ENCODE measurements at regions not wholly inside any gene's neighbourhood (a gene's known extent, or its start where the extent isn't known, plus 50 kb on each side); places are given as distances from the start of the nearest gene placed in this dataset.
"Not testable (repeated sequence)": the region's sequence is repeated elsewhere in the genome, so short reads cannot be mapped to it uniquely, and the experiment has no call there.

DNA sequence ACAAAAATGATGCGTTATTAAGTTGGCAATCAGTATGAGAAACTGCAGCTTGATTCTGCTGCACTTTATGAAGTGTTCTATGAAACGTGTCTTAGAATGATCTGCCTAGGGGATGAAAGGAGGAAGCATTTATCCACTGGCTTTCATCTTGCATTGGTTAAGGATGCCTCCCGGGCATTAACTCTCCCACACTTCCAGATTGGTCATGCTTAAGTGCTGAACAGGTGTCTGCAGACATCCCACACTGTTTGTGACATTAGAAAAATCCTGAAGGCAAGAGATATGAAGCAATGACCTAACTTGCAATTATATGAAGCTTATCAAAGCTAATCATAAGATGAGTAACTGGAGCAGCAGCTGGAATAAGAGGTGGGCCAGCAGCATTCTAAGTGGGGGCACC lies 437.3 kb downstream of the NSUN3 start:
- POLR2A ChIA-PET: no interaction called here
- CTCF ChIA-PET: no interaction called here
- no peaks in the 10 kb centered on the region for H3K4me1 Mint-ChIP-seq (ENCODE audit: low read depth)
- no peak overlapping the region for H3K4me3 Mint-ChIP-seq
- no peaks in the 10 kb centered on the region for H3K27me3 Mint-ChIP-seq
- no peak for DNase-seq
- intact Hi-C loops (cut with micrococcal nuclease): no loop called here
- H3K9me3 Mint-ChIP-seq: peaks cover 4% of the 10 kb centered on the region
- H3K27ac Mint-ChIP-seq: no peak overlapping the region
- H3K36me3 Mint-ChIP-seq: no peaks in the 10 kb centered on the region

DNA sequence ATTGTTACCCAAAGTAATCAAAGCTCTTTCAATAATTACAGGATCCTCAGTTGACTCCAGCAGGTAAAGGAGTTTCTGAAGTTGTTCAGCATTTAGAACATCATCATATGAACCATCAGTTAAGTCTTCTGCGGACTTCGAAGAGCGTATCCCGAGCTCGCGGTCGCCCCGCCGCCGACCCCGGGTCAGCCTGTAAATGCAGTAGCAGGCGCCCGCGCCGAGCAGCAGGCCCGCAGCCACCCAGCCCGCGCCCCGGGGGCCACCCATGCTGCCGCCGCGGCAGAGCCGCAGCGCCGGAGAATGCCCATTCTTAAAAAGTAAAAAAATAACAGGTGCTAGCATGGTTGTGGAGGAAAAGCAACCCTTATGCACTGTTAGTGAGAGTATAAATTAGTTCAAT lies 444.5 kb downstream of the NSUN3 start:
- H3K9me3 Mint-ChIP-seq; DNase-seq; H3K27me3 Mint-ChIP-seq; intact Hi-C loops (cut with micrococcal nuclease); H3K4me3 Mint-ChIP-seq; H3K36me3 Mint-ChIP-seq; CTCF ChIA-PET; H3K27ac Mint-ChIP-seq; H3K4me1 Mint-ChIP-seq (ENCODE audit: low read depth); POLR2A ChIA-PET: not testable (repeated sequence)

DNA sequence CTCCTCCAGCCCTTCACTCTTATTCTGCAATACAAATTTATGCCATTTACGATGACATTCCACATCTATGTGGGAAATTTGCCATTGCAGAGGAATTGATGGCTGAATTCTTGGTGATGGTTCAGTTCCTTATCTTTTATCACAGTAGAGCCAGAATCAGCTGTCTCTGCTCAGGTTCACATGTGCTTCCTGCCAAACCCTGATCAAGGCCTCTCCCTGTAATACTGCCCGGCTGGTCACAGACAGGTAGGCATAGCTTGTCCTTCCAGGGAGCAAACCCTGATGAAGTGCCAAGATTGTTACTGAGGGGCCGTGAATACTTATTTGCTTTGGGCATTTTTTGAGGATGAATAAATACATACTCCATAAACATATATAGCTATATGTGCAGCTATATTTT lies 450.0 kb downstream of the NSUN3 start:
- CTCF ChIA-PET: no interaction called here
- Mint-ChIP-seq H3K4me1 (ENCODE audit: low read depth) (no peaks in the 10 kb centered on the region), H3K36me3 (no peaks in the 10 kb centered on the region), H3K27me3 (no peaks in the 10 kb centered on the region), H3K27ac (no peak overlapping the region), H3K9me3 (no peaks in the 10 kb centered on the region), H3K4me3 (no peak overlapping the region)
- intact Hi-C loops (cut with micrococcal nuclease): no loop called here
- POLR2A ChIA-PET: no interaction called here
- DNase-seq: no peak

DNA sequence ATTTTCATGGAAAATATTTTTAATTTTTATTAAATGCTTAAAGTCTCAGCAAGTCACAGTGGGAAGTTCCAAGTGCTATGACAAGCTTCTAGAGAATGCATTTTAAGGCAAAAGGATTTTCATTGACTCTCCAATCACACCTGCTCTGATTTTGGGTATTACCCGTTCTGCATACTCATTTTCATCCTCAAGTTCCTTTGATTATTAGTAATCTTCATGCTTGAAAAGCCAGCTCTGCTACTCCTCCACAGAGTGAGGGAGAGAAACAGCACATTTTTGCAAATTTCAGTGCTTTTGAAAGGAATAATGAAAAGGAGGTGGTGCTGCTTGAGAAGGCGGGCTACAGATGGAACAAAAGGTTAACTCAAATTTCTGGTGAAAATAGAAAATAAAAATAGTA lies 450.7 kb downstream of the NSUN3 start:
- Mint-ChIP-seq H3K4me1 (ENCODE audit: low read depth) (no peaks in the 10 kb centered on the region), H3K4me3 (no peak overlapping the region), H3K27me3 (no peaks in the 10 kb centered on the region), H3K27ac (no peak overlapping the region), H3K36me3 (no peaks in the 10 kb centered on the region), H3K9me3 (no peaks in the 10 kb centered on the region)
- intact Hi-C loops (cut with micrococcal nuclease): no loop called here
- POLR2A ChIA-PET: no interaction called here
- no peak for DNase-seq
- CTCF ChIA-PET: no interaction called here

DNA sequence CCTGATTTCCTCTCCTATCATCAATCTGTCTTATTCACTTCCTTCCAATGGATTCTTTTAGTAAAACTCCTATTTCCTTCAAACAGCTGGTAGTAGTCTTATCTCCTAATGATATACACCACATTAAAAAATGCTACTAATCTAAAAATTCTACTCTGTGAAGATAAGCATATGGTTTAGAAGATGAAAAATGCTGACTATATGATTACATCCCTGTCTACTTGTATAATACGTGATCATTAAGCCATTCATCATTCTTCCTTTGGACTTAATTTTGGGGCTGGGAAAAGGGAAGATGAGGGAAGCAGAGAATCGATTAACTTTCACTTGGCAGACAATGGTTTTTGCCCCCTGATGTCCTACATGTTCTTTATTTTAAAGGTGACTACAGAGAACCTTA lies 453.1 kb downstream of the NSUN3 start:
- H3K9me3 Mint-ChIP-seq: no peaks in the 10 kb centered on the region
- no peaks in the 10 kb centered on the region for H3K4me1 Mint-ChIP-seq (ENCODE audit: low read depth)
- H3K36me3 Mint-ChIP-seq: no peaks in the 10 kb centered on the region
- H3K27me3 Mint-ChIP-seq: no peaks in the 10 kb centered on the region
- DNase-seq: no peak
- no peak overlapping the region for H3K27ac Mint-ChIP-seq
- CTCF ChIA-PET: no interaction called here
- H3K4me3 Mint-ChIP-seq: no peak overlapping the region
- intact Hi-C loops (cut with micrococcal nuclease): no loop called here
- POLR2A ChIA-PET: no interaction called here

DNA sequence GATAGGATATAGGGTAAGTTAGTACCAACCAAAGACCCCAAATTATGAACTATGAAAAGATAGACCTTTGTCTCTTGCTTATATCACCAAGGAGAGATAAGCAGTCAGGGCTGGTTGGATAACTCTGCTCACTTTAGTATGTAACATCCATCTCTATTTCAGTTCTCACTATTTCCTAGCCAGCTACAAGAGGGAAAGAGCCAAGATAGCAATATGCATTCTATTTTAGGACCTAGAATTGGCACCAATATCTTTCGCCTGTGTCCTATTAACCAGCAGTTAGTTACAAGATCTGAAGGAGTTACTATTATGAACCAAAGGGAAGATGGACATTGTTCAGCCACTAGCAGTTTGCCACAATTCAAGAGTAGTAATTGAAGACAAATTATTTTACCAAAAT lies 457.5 kb downstream of the NSUN3 start:
- no peaks in the 10 kb centered on the region for H3K36me3 Mint-ChIP-seq
- intact Hi-C loops (cut with micrococcal nuclease): no loop called here
- H3K4me3 Mint-ChIP-seq: no peak overlapping the region
- H3K4me1 Mint-ChIP-seq (ENCODE audit: low read depth): no peaks in the 10 kb centered on the region
- H3K27ac Mint-ChIP-seq: no peak overlapping the region
- no peak for DNase-seq
- ChIA-PET CTCF (no interaction called here), POLR2A (no interaction called here)
- no peaks in the 10 kb centered on the region for H3K9me3 Mint-ChIP-seq
- H3K27me3 Mint-ChIP-seq: no peaks in the 10 kb centered on the region

DNA sequence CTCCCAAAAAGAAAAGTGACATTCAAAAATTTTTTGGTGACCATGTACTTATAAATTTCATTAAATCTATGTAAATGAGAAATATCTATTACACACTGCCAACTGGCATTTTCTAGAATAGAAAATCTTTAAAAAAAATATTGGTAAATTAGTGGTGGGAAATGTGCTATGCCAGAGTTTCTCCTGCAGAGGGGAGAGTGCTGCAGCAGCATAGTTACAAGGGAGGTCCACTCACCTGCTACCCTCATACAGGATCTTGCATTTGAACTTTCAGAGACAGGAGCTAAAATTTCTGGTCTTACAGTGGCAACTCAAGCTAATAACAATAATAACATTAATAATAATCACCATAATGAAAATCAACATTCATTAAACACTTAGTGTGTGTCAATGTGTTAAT lies 459.6 kb downstream of the NSUN3 start:
- H3K36me3 Mint-ChIP-seq: no peaks in the 10 kb centered on the region
- H3K9me3 Mint-ChIP-seq: no peaks in the 10 kb centered on the region
- no peak overlapping the region for H3K27ac Mint-ChIP-seq
- H3K27me3 Mint-ChIP-seq: no peaks in the 10 kb centered on the region
- no peaks in the 10 kb centered on the region for H3K4me1 Mint-ChIP-seq (ENCODE audit: low read depth)
- CTCF ChIA-PET: no interaction called here
- intact Hi-C loops (cut with micrococcal nuclease): no loop called here
- POLR2A ChIA-PET: no interaction called here
- H3K4me3 Mint-ChIP-seq: no peak overlapping the region
- no peak for DNase-seq

DNA sequence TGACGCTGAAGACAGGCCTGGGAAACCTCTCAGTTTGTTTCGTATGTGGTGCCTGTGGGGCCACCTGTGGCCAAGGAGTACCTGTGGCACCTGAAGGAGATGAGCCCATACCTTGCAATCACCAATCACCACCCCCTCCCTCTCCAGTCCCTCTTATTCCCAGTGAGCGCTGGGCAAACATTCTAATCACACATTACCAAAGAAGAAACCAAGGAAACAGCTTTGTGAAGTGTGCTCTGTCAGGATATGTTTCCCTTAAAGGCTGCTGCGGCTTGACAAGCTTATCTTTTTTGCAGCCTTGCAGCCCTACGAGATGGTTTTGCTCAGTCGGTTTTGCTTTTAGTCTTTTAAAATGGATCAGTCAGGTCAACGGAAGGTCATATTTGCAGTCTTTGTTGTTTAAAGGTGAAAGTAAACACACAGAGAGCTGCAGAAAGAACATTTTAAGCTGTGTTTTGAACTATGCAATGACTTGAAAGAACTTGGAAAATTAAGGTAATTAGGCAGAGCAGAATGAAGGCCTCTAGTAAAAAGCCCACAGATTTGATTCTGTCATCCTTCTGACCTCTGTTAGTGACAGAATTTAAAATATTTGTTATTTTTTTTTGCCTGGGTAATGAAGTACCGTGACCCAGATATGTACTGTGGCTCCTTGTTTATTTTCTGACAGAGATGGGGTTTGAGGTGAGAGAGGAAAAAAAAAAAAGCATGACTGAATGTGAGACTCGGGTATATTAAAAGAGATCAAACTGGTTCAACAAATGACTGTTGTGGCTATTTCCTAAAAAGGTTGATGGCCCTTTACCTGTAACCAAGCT lies 461.4 kb downstream of the NSUN3 start:
- Mint-ChIP-seq H3K36me3 (no peaks in the 10 kb centered on the region), H3K27me3 (no peaks in the 10 kb centered on the region), H3K4me1 (ENCODE audit: low read depth) (no peaks in the 10 kb centered on the region), H3K27ac (no peak overlapping the region), H3K9me3 (no peaks in the 10 kb centered on the region), H3K4me3 (no peak overlapping the region)
- DNase-seq: no peak
- ChIA-PET CTCF (no interaction called here), POLR2A (no interaction called here)
- intact Hi-C loops (cut with micrococcal nuclease): no loop called here

DNA sequence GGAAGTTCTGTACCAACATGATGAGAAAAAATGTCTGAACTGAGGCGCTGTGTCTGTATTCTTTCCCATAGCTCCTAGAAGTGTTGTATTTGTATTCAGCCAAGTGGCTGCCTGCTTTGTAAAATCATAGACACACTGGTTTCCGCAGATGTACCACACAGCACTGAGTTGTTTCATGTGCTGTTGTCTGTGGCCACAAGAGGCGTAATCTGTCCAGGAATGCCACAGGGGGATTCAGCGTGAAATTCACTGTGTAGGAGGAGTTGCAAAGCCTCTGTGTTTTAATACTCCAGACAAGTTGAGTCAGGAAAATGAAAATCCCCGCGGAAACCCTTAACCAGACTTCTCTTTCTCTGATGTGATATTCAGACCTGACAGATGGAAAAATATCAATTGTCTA lies 462.2 kb downstream of the NSUN3 start:
- Mint-ChIP-seq H3K27me3 (no peaks in the 10 kb centered on the region), H3K4me1 (ENCODE audit: low read depth) (no peaks in the 10 kb centered on the region), H3K36me3 (no peaks in the 10 kb centered on the region), H3K9me3 (no peaks in the 10 kb centered on the region), H3K27ac (no peak overlapping the region), H3K4me3 (no peak overlapping the region)
- intact Hi-C loops (cut with micrococcal nuclease): no loop called here
- DNase-seq: no peak
- CTCF ChIA-PET: no interaction called here
- POLR2A ChIA-PET: no interaction called here

DNA sequence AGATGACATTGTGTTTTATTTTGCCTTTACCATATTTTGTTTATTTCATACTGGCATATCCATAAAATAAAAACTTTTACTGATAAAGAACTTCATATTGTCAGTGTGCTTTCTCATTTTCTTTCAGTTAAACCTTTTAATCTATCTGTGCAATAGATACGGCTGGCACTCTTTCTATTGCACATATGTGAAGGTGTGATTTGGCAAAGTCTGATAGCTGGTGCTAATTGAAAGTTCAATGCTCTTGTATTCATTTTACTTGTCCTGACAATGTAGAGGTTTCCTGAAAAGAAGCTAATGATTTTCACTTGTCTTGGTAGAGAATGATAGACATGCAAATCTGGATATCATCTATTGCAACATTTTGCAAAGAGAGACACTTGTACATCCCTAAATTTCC lies 467.0 kb downstream of the NSUN3 start:
- CTCF ChIA-PET: no interaction called here
- H3K27ac Mint-ChIP-seq: no peak overlapping the region
- no peak overlapping the region for H3K4me3 Mint-ChIP-seq
- H3K4me1 Mint-ChIP-seq (ENCODE audit: low read depth): no peaks in the 10 kb centered on the region
- H3K36me3 Mint-ChIP-seq: no peaks in the 10 kb centered on the region
- no peak for DNase-seq
- peaks cover 2% of the 10 kb centered on the region for H3K9me3 Mint-ChIP-seq
- POLR2A ChIA-PET: no interaction called here
- intact Hi-C loops (cut with micrococcal nuclease): no loop called here
- H3K27me3 Mint-ChIP-seq: no peaks in the 10 kb centered on the region

DNA sequence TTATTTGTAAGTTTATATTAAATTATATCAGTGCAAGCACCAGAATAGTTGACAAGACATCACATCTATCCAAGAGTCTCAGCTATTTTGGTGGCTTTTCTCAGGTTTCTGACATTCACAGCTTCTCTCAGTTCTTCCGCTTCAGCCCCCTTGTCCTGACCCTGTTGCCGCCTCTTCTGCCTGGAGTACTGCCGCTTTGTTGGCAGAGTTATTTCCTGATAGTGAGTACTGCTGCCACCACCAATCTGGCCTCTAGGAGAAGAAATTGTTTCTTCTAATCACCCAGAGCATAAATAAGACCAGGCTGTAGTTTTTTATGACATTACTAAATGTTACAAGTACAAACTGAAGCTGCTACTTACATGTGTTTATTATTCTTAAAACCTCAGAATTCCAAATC lies 470.1 kb downstream of the NSUN3 start:
- ChIA-PET CTCF (no interaction called here), POLR2A (no interaction called here)
- Mint-ChIP-seq H3K36me3 (no peaks in the 10 kb centered on the region), H3K4me3 (no peak overlapping the region), H3K4me1 (ENCODE audit: low read depth) (no peaks in the 10 kb centered on the region), H3K9me3 (peaks cover 2% of the 10 kb centered on the region), H3K27ac (no peak overlapping the region), H3K27me3 (no peaks in the 10 kb centered on the region)
- intact Hi-C loops (cut with micrococcal nuclease): no loop called here
- DNase-seq: no peak

DNA sequence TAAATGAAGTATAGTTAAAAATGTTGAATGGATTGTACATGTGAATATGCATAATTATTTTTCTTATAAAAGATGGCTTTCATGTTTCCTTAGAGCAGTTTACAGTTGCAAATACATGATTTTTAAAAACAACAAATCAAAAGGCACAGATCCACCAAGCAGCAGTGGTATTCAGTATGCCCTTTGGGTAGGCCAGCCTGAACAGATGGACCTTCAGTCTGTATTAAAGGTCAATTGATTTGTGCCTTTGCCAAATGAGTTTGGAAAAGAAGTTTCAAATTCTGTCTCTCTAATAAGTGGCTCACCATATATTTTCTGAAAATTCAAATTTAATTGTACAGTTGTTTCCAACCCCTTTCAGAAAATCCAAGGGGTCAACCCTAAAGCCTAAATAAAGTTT lies 477.1 kb downstream of the NSUN3 start:
- intact Hi-C loops (cut with micrococcal nuclease): no loop called here
- Mint-ChIP-seq H3K9me3 (peaks cover 7% of the 10 kb centered on the region), H3K36me3 (no peaks in the 10 kb centered on the region), H3K27me3 (no peaks in the 10 kb centered on the region), H3K4me1 (ENCODE audit: low read depth) (no peaks in the 10 kb centered on the region), H3K27ac (no peak overlapping the region), H3K4me3 (no peak overlapping the region)
- DNase-seq: no peak
- ChIA-PET CTCF (no interaction called here), POLR2A (no interaction called here)

DNA sequence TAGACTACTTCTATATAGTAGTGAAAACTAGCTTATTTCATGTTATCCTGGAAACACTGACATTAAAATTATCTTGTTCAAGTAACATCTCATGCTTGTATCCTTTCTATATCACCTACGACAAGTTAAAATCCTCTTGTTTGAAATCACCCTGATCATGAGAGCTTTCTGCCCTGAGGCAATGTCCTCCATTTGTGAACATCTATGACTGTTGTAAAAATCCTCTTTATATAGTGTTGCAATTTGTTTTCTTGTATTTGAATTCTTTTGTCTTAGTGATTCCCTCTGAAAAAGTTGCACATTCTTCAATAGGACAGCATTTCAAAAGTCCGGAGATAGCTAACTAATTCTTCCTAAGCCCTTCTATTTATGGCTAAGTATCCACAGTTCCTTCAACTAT lies 480.3 kb downstream of the NSUN3 start:
- Mint-ChIP-seq H3K27ac (no peak overlapping the region), H3K4me1 (ENCODE audit: low read depth) (no peaks in the 10 kb centered on the region), H3K36me3 (no peaks in the 10 kb centered on the region), H3K4me3 (no peak overlapping the region), H3K27me3 (no peaks in the 10 kb centered on the region), H3K9me3 (peaks cover 10% of the 10 kb centered on the region)
- no peak for DNase-seq
- CTCF ChIA-PET: no interaction called here
- intact Hi-C loops (cut with micrococcal nuclease): no loop called here
- POLR2A ChIA-PET: no interaction called here
